Uterus (tissue), 2 donors: ENCODE measurements at regions not wholly inside any gene's neighbourhood (a gene's known extent, or its start where the extent isn't known, plus 50 kb on each side); places are given as distances from the start of the nearest gene placed in this dataset.

Experiments used
- POLR2A ChIP-seq, 2 donors: fragments of 450-650 bp; IDR thresholded peaks; one replicate each; pipeline ENCODE4 v1.6.1; 2016; ENCODE audit warnings: antibody characterized with exemption in 2 of 2, mild to moderate bottlenecking in 1 of 2, moderate library complexity in 1 of 2
- TF ChIP-seq, protein P1 (sequence below), 4 experiments: fragments of 200-600 bp in 2 of 4; fragments of 450-650 bp in 2 of 4; sonication (generic) in 2 of 4; IDR thresholded peaks; one replicate each; pipeline ENCODE4 v1.5.1; 2016 to 2019; ENCODE audit warnings: antibody characterized with exemption in 4 of 4, mild to moderate bottlenecking in 2 of 4, moderate library complexity in 1 of 4

DNA sequence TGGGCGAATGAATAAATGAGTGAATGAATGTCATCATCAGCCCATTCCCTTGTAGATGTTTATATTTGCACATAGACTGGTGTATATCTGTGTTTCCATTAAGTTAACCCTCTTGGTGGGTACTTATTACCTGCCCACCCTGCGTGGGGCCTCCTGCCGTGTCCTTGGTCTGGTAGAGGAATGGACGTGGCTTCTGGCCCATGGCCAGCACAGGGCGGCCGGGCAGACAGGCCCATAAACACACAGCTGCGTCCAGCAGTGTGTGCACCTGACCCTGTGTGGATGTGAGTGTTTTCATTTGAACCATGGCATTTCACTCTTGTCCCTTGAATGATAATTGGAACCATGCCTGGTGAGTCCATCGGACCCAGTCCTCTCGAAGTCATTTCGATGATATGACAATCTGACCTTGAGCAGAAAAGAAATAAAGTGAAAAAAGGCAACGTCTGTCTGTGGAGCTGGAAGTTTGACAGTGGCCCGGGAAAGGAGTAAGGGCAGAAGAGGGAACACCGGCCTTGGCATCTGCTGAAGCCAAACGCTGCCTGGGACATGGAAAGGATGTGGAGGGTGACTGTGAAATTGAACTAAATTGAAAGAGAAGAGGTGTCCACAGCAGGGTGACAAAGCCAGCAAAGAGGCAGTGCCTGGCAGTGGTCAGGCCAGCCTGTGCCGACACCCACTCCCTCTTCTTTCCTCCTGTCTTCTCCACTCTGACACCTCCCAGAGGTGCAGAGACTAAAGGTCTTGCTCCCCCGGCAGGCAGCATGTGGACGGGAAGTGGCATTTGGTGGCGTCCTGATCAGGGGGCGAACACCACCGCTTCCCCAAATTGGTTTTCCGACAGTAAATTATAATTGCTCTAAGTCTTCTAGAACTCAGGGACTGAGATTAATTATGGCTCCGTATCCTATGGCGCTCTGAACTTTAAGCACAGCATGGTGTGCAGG is 199.0 kb upstream of the ZMIZ1 start:
- TF ChIP-seq, protein P1, sequence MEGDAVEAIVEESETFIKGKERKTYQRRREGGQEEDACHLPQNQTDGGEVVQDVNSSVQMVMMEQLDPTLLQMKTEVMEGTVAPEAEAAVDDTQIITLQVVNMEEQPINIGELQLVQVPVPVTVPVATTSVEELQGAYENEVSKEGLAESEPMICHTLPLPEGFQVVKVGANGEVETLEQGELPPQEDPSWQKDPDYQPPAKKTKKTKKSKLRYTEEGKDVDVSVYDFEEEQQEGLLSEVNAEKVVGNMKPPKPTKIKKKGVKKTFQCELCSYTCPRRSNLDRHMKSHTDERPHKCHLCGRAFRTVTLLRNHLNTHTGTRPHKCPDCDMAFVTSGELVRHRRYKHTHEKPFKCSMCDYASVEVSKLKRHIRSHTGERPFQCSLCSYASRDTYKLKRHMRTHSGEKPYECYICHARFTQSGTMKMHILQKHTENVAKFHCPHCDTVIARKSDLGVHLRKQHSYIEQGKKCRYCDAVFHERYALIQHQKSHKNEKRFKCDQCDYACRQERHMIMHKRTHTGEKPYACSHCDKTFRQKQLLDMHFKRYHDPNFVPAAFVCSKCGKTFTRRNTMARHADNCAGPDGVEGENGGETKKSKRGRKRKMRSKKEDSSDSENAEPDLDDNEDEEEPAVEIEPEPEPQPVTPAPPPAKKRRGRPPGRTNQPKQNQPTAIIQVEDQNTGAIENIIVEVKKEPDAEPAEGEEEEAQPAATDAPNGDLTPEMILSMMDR (IDR thresholded peaks at IDR 0.05), result no peak
- no peak for TF ChIP-seq POLR2A (IDR thresholded peaks at IDR 0.05)
